GM23338 (cell line): ENCODE measurements at regions not wholly inside any gene's neighbourhood (a gene's known extent, or its start where the extent isn't known, plus 50 kb on each side); places are given as distances from the start of the nearest gene placed in this dataset.

Source experiments
- EZH2 ChIP-seq: fragments of 200-600 bp; sonication (generic); IDR thresholded peaks from one replicate; pipeline ENCODE4 v1.8.0; 2017; ENCODE audit warnings: antibody characterized with exemption, mild to moderate bottlenecking, low read depth; ENCODE audit not compliant: unreplicated experiment
- JUNB ChIP-seq: IDR thresholded peaks from one replicate; pipeline ENCODE4 v1.6.1; 2016; ENCODE audit warnings: antibody characterized with exemption; ENCODE audit not compliant: unreplicated experiment
- POLR2AphosphoS5 ChIP-seq: IDR thresholded peaks from 2 replicates; pipeline ENCODE4 v1.6.1; 2016; ENCODE audit warnings: antibody characterized with exemption, low read depth
- TF ChIP-seq, protein P1 (sequence below), 2 experiments: fragments of 200-600 bp in 1 of 2; sonication (generic) in 1 of 2; conservative IDR thresholded peaks; 2 replicates each; pipeline versions ENCODE4 v1.5.1 to v1.6.1; 2016 to 2017; ENCODE audit warnings: antibody characterized with exemption in 2 of 2, low read depth in 2 of 2, mild to moderate bottlenecking in 2 of 2, moderate library complexity in 1 of 2

GRCh38 chr2:2796207-2796606 is 465.1 kb upstream of the MYT1L start:
- no peak for TF ChIP-seq POLR2AphosphoS5
- TF ChIP-seq, protein P1, sequence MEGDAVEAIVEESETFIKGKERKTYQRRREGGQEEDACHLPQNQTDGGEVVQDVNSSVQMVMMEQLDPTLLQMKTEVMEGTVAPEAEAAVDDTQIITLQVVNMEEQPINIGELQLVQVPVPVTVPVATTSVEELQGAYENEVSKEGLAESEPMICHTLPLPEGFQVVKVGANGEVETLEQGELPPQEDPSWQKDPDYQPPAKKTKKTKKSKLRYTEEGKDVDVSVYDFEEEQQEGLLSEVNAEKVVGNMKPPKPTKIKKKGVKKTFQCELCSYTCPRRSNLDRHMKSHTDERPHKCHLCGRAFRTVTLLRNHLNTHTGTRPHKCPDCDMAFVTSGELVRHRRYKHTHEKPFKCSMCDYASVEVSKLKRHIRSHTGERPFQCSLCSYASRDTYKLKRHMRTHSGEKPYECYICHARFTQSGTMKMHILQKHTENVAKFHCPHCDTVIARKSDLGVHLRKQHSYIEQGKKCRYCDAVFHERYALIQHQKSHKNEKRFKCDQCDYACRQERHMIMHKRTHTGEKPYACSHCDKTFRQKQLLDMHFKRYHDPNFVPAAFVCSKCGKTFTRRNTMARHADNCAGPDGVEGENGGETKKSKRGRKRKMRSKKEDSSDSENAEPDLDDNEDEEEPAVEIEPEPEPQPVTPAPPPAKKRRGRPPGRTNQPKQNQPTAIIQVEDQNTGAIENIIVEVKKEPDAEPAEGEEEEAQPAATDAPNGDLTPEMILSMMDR (conservative IDR thresholded peaks at IDR 0.05; ENCODE audit: low read depth in 2 of 2): no peak
- TF ChIP-seq JUNB: no peak
- no peak for TF ChIP-seq EZH2
